Glutamatergic neuron (in vitro differentiated cells): ENCODE measurements at regions not wholly inside any gene's neighbourhood (a gene's known extent, or its start where the extent isn't known, plus 50 kb on each side); places are given as distances from the start of the nearest gene placed in this dataset.
A peak's percentile ranks its signal among the peaks of the same experiment; 100 is the strongest.

Source experiments
- DNase-seq: peaks from one replicate; pipeline ENCODE4 v3.0.0; 2022
- H3K27ac Mint-ChIP-seq: one replicate; pipeline ENCODE4 v1.8.0; 2020; ENCODE audit warnings: mild to moderate bottlenecking, mixed read lengths, inconsistent platforms; ENCODE audit not compliant: unreplicated experiment
- H3K27me3 Mint-ChIP-seq: one replicate; pipeline ENCODE4 v1.8.0; 2020; ENCODE audit warnings: mild to moderate bottlenecking, moderate library complexity, mixed read lengths, inconsistent platforms; ENCODE audit not compliant: unreplicated experiment
- H3K36me3 Mint-ChIP-seq: one replicate; pipeline ENCODE4 v1.8.0; 2020; ENCODE audit warnings: mild to moderate bottlenecking, mixed read lengths, inconsistent platforms; ENCODE audit not compliant: unreplicated experiment
- H3K4me1 Mint-ChIP-seq: one replicate; pipeline ENCODE4 v1.8.0; 2020; ENCODE audit warnings: mild to moderate bottlenecking, low read depth, mixed read lengths, inconsistent platforms; ENCODE audit not compliant: unreplicated experiment
- H3K4me3 Mint-ChIP-seq: one replicate; pipeline ENCODE4 v1.8.0; 2020; ENCODE audit warnings: mild to moderate bottlenecking, mixed read lengths, inconsistent platforms; ENCODE audit not compliant: unreplicated experiment
- H3K9me3 Mint-ChIP-seq: one replicate; pipeline ENCODE4 v1.8.0; 2020; ENCODE audit warnings: mild to moderate bottlenecking, moderate library complexity, mixed read lengths, inconsistent platforms; ENCODE audit not compliant: unreplicated experiment
- TF ChIP-seq, protein P1 (sequence below): fragments of 200-600 bp; sonication (generic); IDR thresholded peaks from one replicate; pipeline ENCODE4 v1.5.0; 2021; ENCODE audit not compliant: partially characterized antibody, unreplicated experiment

DNA sequence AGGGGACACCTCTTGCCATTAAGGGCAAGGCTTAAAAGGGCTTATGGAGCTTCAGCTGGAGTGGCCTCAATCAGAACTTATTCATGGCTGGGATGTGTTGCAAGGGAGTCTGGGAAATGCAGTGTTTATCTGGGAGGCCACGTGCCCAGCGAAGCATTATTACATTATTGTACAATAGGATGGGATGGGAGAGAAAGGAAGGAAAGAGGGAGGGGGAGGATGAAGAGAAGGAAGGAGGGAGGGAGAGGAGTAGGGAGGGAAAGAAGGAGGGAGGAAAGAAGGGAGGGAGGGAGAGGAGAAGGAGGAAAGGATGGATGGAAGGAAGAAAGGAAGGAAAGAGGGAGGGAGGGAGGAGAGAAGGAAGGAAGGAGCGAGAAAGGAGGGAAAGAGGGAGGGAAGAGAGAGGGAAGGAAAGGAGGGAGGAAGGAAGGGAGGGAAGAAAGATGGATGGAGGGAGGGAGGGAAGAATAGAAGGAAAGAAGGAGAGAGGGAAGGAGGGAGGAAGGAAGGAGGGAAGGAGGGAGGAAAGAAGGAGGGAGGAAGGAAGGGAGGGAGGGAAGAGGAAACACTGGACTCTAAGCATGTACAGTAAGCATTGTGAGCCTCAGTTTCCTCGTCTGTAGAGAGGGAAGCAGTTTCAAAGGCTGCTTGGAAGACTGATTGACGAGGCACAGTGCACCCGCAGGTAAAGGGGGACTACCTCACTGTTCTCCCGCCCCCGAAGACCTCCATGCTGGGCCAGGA is 62.2 kb downstream of the MYEOV start:
- no peak overlapping the region for H3K4me3 Mint-ChIP-seq
- TF ChIP-seq, protein P1, sequence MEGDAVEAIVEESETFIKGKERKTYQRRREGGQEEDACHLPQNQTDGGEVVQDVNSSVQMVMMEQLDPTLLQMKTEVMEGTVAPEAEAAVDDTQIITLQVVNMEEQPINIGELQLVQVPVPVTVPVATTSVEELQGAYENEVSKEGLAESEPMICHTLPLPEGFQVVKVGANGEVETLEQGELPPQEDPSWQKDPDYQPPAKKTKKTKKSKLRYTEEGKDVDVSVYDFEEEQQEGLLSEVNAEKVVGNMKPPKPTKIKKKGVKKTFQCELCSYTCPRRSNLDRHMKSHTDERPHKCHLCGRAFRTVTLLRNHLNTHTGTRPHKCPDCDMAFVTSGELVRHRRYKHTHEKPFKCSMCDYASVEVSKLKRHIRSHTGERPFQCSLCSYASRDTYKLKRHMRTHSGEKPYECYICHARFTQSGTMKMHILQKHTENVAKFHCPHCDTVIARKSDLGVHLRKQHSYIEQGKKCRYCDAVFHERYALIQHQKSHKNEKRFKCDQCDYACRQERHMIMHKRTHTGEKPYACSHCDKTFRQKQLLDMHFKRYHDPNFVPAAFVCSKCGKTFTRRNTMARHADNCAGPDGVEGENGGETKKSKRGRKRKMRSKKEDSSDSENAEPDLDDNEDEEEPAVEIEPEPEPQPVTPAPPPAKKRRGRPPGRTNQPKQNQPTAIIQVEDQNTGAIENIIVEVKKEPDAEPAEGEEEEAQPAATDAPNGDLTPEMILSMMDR: no peak
- H3K27me3 Mint-ChIP-seq: peaks cover 12% of the 10 kb centered on the region
- peaks cover 13% of the 10 kb centered on the region for H3K9me3 Mint-ChIP-seq
- H3K4me1 Mint-ChIP-seq: peaks cover 17% of the 10 kb centered on the region
- no peaks in the 10 kb centered on the region for H3K36me3 Mint-ChIP-seq
- no peak overlapping the region for H3K27ac Mint-ChIP-seq
- no peak for DNase-seq

- H3K36me3 Mint-ChIP-seq: no peaks in the 10 kb centered on the region
- H3K27me3 Mint-ChIP-seq: peaks cover 9% of the 10 kb centered on the region
- DNase-seq: no peak
- H3K4me3 Mint-ChIP-seq: no peak overlapping the region
- TF ChIP-seq, protein P1: no peak
- H3K4me1 Mint-ChIP-seq: peaks cover 10% of the 10 kb centered on the region
- peaks cover 13% of the 10 kb centered on the region for H3K9me3 Mint-ChIP-seq
- peak overlapping the region; percentile 53 for H3K27ac Mint-ChIP-seq
These were observed 62.9 kb downstream of the MYEOV start for GRCh38 chr11:69356703-69357457.

- TF ChIP-seq, protein P1: no peak
- Mint-ChIP-seq H3K9me3 (peaks cover 9% of the 10 kb centered on the region), H3K27ac (no peak overlapping the region), H3K27me3 (peaks cover 3% of the 10 kb centered on the region), H3K36me3 (no peaks in the 10 kb centered on the region), H3K4me3 (no peak overlapping the region), H3K4me1 (peaks cover 2% of the 10 kb centered on the region)
- no peak for DNase-seq
These were observed 63.8 kb downstream of the MYEOV start for GRCh38 chr11:69357458-69358397.

DNA sequence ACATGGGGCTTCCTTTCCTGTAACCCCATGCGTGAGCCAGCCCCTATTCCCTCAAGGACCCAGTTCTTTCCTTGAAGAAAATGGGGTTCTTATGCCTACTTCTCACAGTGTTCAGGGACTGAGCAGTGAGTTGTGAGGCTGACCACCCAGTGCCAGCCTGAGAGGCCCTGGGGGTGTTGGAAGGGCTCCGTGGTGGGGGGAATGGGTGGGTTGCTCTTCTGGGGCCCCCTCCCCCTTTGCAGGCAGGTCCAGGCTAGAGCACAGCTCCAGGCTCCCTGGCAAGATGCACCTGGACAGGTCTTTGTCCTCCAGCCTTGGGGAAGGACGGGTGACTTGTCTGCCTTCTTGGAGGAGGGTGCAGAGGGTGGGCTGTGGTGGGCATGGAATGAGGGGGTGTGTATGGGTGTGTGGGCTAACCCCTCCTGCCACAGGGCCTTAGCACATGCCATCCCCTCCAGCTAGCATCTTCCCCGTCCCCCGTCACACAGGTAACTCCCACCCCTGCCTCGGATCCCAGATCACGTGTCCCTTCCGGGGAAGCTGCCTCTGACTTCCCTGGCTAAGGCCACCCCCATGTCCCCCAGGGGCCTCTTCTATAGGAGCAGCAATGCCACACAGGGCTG is 64.6 kb downstream of the MYEOV start:
- Mint-ChIP-seq H3K9me3 (peaks cover 9% of the 10 kb centered on the region), H3K4me3 (no peak overlapping the region), H3K36me3 (no peaks in the 10 kb centered on the region), H3K4me1 (no peaks in the 10 kb centered on the region), H3K27me3 (peaks cover 3% of the 10 kb centered on the region), H3K27ac (no peak overlapping the region)
- TF ChIP-seq, protein P1: no peak
- no peak for DNase-seq
